GM06990 (cell line): ENCODE measurements at regions not wholly inside any gene's neighbourhood (a gene's known extent, or its start where the extent isn't known, plus 50 kb on each side); places are given as distances from the start of the nearest gene placed in this dataset.
"Not testable (repeated sequence)": the region's sequence is repeated elsewhere in the genome, so short reads cannot be mapped to it uniquely, and the experiment has no call there.

Experiments used
- DNase-seq: peaks from one replicate; pipeline ENCODE4 v3.0.0-alpha.2; 2011; ENCODE audit not compliant: insufficient read length; ENCODE audit errors: extremely low read depth
- H3K27me3 ChIP-seq: replicated peaks from 2 replicates; pipeline ENCODE4 v1.6.0; 2011; ENCODE audit warnings: low read length; ENCODE audit not compliant: control insufficient read depth, insufficient read depth
- H3K36me3 ChIP-seq: 2 replicates; pipeline ENCODE4 v1.5.1; 2011; ENCODE audit warnings: low read length; ENCODE audit not compliant: control insufficient read depth, insufficient read depth
- H3K4me3 ChIP-seq: replicated peaks from 2 replicates; pipeline ENCODE4 v1.5.1; 2011; ENCODE audit warnings: low read depth, mild to moderate bottlenecking, control low read depth, low read length
- CTCF ChIP-seq: IDR thresholded peaks from 2 replicates; pipeline ENCODE4 v1.5.1; 2011; ENCODE audit warnings: low read length, control low read depth, mild to moderate bottlenecking, inconsistent platforms; ENCODE audit not compliant: insufficient read depth, poor library complexity, severe bottlenecking

GRCh38 chrX:13219991-13220764, 99.7 kb downstream of the ATXN3L start:
- no peak for DNase-seq
- Histone ChIP-seq H3K4me3 (no peak overlapping the region), H3K36me3 (no peaks in the 10 kb centered on the region), H3K27me3 (no peaks in the 10 kb centered on the region)
- no peak for TF ChIP-seq CTCF

- no peak for DNase-seq
- Histone ChIP-seq H3K27me3 (no peaks in the 10 kb centered on the region), H3K4me3 (no peak overlapping the region), H3K36me3 (no peaks in the 10 kb centered on the region)
- TF ChIP-seq CTCF: no peak
These were observed 101.1 kb downstream of the ATXN3L start for GRCh38 chrX:13218758-13219157.

GRCh38 chrX:13216139-13216538, 103.7 kb downstream of the ATXN3L start:
- no peak for TF ChIP-seq CTCF
- no peak for DNase-seq

GRCh38 chrX:13215729-13216128, 104.1 kb downstream of the ATXN3L start:
- H3K4me3 ChIP-seq: no peak overlapping the region
- TF ChIP-seq CTCF: no peak
- DNase-seq: no peak
- H3K36me3 ChIP-seq: no peaks in the 10 kb centered on the region
- H3K27me3 ChIP-seq: no peaks in the 10 kb centered on the region

More at GRCh38 chrX:13216139-13216538, 103.7 kb downstream of the ATXN3L start:
- Histone ChIP-seq H3K4me3 (no peak overlapping the region), H3K27me3 (no peaks in the 10 kb centered on the region), H3K36me3 (no peaks in the 10 kb centered on the region)

- DNase-seq: no peak
These were observed 107.6 kb downstream of the ATXN3L start for GRCh38 chrX:13212191-13212651.

GRCh38 chrX:13210142-13210541, 109.7 kb downstream of the ATXN3L start:
- not testable (repeated sequence) for H3K4me3 ChIP-seq, H3K27me3 ChIP-seq, DNase-seq, H3K36me3 ChIP-seq

More at GRCh38 chrX:13212191-13212651, 107.6 kb downstream of the ATXN3L start:
- Histone ChIP-seq H3K4me3 (no peak overlapping the region), H3K36me3 (no peaks in the 10 kb centered on the region), H3K27me3 (no peaks in the 10 kb centered on the region)
- TF ChIP-seq CTCF: no peak

GRCh38 chrX:13209704-13210103, 110.1 kb downstream of the ATXN3L start:
- H3K4me3 ChIP-seq, DNase-seq, H3K36me3 ChIP-seq, H3K27me3 ChIP-seq: not testable (repeated sequence)
